GM10847 (cell line): ENCODE measurements at regions not wholly inside any gene's neighbourhood (a gene's known extent, or its start where the extent isn't known, plus 50 kb on each side); places are given as distances from the start of the nearest gene placed in this dataset.

Experiments
- POLR2A ChIP-seq: IDR thresholded peaks from 2 replicates; pipeline ENCODE4 v1.6.1; 2011; ENCODE audit not compliant: insufficient read length; ENCODE audit errors: extremely low read depth

- TF ChIP-seq POLR2A = no peak
These were observed 815.0 kb upstream of the ID2 start for GRCh38 chr2:7866825-7867224.

- no peak for TF ChIP-seq POLR2A
These were observed 814.0 kb upstream of the ID2 start for GRCh38 chr2:7867867-7868266.

- no peak for TF ChIP-seq POLR2A
These were observed 813.0 kb upstream of the ID2 start for GRCh38 chr2:7868836-7869235.

- TF ChIP-seq POLR2A = no peak
These were observed 802.9 kb upstream of the ID2 start for GRCh38 chr2:7878786-7879482.

- no peak for TF ChIP-seq POLR2A
These were observed 802.4 kb upstream of the ID2 start for GRCh38 chr2:7879483-7879835.

GRCh38 chr2:7880126-7880525 lies 801.7 kb upstream of the ID2 start:
- TF ChIP-seq POLR2A = no peak

GRCh38 chr2:7880566-7880965 lies 801.3 kb upstream of the ID2 start:
- TF ChIP-seq POLR2A = no peak

GRCh38 chr2:7881063-7881462 lies 800.8 kb upstream of the ID2 start:
- TF ChIP-seq POLR2A = no peak

- no peak for TF ChIP-seq POLR2A
These were observed 800.4 kb upstream of the ID2 start for GRCh38 chr2:7881466-7881865.

GRCh38 chr2:7882296-7882695 lies 799.6 kb upstream of the ID2 start:
- no peak for TF ChIP-seq POLR2A

GRCh38 chr2:7884338-7884737 lies 797.5 kb upstream of the ID2 start:
- no peak for TF ChIP-seq POLR2A

- TF ChIP-seq POLR2A = no peak
These were observed 795.2 kb upstream of the ID2 start for GRCh38 chr2:7886666-7887065.

- no peak for TF ChIP-seq POLR2A
These were observed 794.4 kb upstream of the ID2 start for GRCh38 chr2:7887441-7887840.

GRCh38 chr2:7888876-7889275 lies 793.0 kb upstream of the ID2 start:
- TF ChIP-seq POLR2A = no peak

- no peak for TF ChIP-seq POLR2A
These were observed 790.5 kb upstream of the ID2 start for GRCh38 chr2:7891312-7891711.

- TF ChIP-seq POLR2A = no peak
These were observed 786.6 kb upstream of the ID2 start for GRCh38 chr2:7895289-7895688.

GRCh38 chr2:7896940-7897487 lies 784.8 kb upstream of the ID2 start:
- TF ChIP-seq POLR2A = no peak
